CD14-positive monocyte (primary cell): ENCODE measurements at regions not wholly inside any gene's neighbourhood (a gene's known extent, or its start where the extent isn't known, plus 50 kb on each side); places are given as distances from the start of the nearest gene placed in this dataset.

Experiments
- DNase-seq, 3 donors: peaks; one replicate each; pipeline ENCODE4 v3.0.0-alpha.2; 2011 to 2022
- H2AFZ ChIP-seq: 2 replicates; pipeline ENCODE4 v1.6.0; 2012; ENCODE audit warnings: mild to moderate bottlenecking, low read depth, low read length, inconsistent platforms; ENCODE audit not compliant: insufficient read depth, poor library complexity, severe bottlenecking
- H3K27ac ChIP-seq, 2 donors: 1 replicate in 1 of 2; 2 replicates in 1 of 2; pipeline ENCODE4 v1.5.1; 2012 to 2013; ENCODE audit warnings: low read length in 2 of 2, control low read depth in 1 of 2, inconsistent platforms in 1 of 2, low read depth in 1 of 2, mild to moderate bottlenecking in 1 of 2
- H3K27me3 ChIP-seq, 2 donors: one replicate each; pipeline versions ENCODE4 v1.6.0 to v1.6.1; 2011 to 2013; ENCODE audit warnings: low read length in 2 of 2; ENCODE audit not compliant: control insufficient read depth in 2 of 2, insufficient read depth in 2 of 2
- H3K36me3 ChIP-seq, 2 donors: replicated peaks in 1 of 2; 1 replicate in 1 of 2; 2 replicates in 1 of 2; pipeline versions ENCODE4 v1.5.1 to v1.6.1; 2012 to 2013; ENCODE audit warnings: low read length in 2 of 2, control low read depth in 1 of 2, inconsistent platforms in 1 of 2, mild to moderate bottlenecking in 1 of 2; ENCODE audit not compliant: insufficient read depth in 2 of 2, control insufficient read depth in 1 of 2
- H3K4me1 ChIP-seq, 2 donors: 1 replicate in 1 of 2; 2 replicates in 1 of 2; pipeline versions ENCODE4 v1.5.1 to v1.6.1; 2012 to 2013; ENCODE audit warnings: low read length in 2 of 2, control low read depth in 1 of 2, inconsistent platforms in 1 of 2, mild to moderate bottlenecking in 1 of 2, moderate library complexity in 1 of 2; ENCODE audit not compliant: insufficient read depth in 2 of 2, control insufficient read depth in 1 of 2
- H3K4me2 ChIP-seq: replicated peaks from 2 replicates; pipeline ENCODE3; 2012; ENCODE audit warnings: low read length, moderate library complexity, mild to moderate bottlenecking; ENCODE audit not compliant: poor library complexity, severe bottlenecking; ENCODE audit errors: extremely low read depth
- H3K4me3 ChIP-seq, 3 experiments: fragments of 200-600 bp in 1 of 3; sonication (generic) in 1 of 3; replicated peaks in 1 of 3; 1 replicate in 2 of 3; 2 replicates in 1 of 3; pipeline ENCODE4 v1.5.1; 2011 to 2013; ENCODE audit warnings: low read length in 3 of 3, mild to moderate bottlenecking in 3 of 3, control low read depth in 2 of 3, low read depth in 2 of 3, inconsistent platforms in 1 of 3, moderate library complexity in 1 of 3
- H3K79me2 ChIP-seq: 2 replicates; pipeline ENCODE4 v1.6.0; 2012; ENCODE audit warnings: mild to moderate bottlenecking, control low read depth, inconsistent platforms, low read length, moderate library complexity; ENCODE audit not compliant: insufficient read depth
- H3K9ac ChIP-seq: 2 replicates; pipeline ENCODE4 v1.6.0; 2017; ENCODE audit warnings: low read length, mild to moderate bottlenecking; ENCODE audit not compliant: insufficient read depth, poor library complexity, severe bottlenecking
- H3K9me3 ChIP-seq, 2 donors: replicated peaks in 1 of 2; 1 replicate in 1 of 2; 2 replicates in 1 of 2; pipeline versions ENCODE4 v1.5.1 to v1.6.1; 2012 to 2013; ENCODE audit warnings: low read length in 2 of 2, control low read depth in 1 of 2; ENCODE audit not compliant: control insufficient read depth in 1 of 2, insufficient read depth in 1 of 2
- H4K20me1 ChIP-seq: 2 replicates; pipeline ENCODE4 v1.6.0; 2012; ENCODE audit warnings: mild to moderate bottlenecking, low read length, control low read depth, moderate library complexity; ENCODE audit not compliant: insufficient read depth
- H3K27ac Mint-ChIP-seq, 7 donors: one replicate each; pipeline ENCODE4 v1.8.0; 2020; ENCODE audit warnings: mild to moderate bottlenecking in 7 of 7, mixed read lengths in 7 of 7, moderate library complexity in 6 of 7, inconsistent platforms in 2 of 7
- H3K27me3 Mint-ChIP-seq, 3 donors: one replicate each; pipeline ENCODE4 v1.8.0; 2021 to 2022; ENCODE audit warnings: low read depth in 3 of 3, mild to moderate bottlenecking in 3 of 3, mixed read lengths in 3 of 3, moderate library complexity in 3 of 3, inconsistent platforms in 1 of 3
- H3K36me3 Mint-ChIP-seq, 2 donors: one replicate each; pipeline ENCODE4 v1.8.0; 2020; ENCODE audit warnings: mixed read lengths in 2 of 2, inconsistent platforms in 1 of 2, mild to moderate bottlenecking in 1 of 2
- H3K4me1 Mint-ChIP-seq: one replicate; pipeline ENCODE4 v1.8.0; 2020; ENCODE audit warnings: mild to moderate bottlenecking, mixed read lengths
- H3K4me3 Mint-ChIP-seq, 2 donors: one replicate each; pipeline ENCODE4 v1.8.0; 2020; ENCODE audit warnings: mild to moderate bottlenecking in 2 of 2, mixed read lengths in 2 of 2, moderate library complexity in 1 of 2
- H3K9me3 Mint-ChIP-seq, 7 donors: one replicate each; pipeline ENCODE4 v1.8.0; 2020 to 2022; ENCODE audit warnings: mixed read lengths in 7 of 7, mild to moderate bottlenecking in 6 of 7, moderate library complexity in 6 of 7, inconsistent platforms in 2 of 7
- WGBS: methylation state at CpG from one replicate; pipeline ENCODE4 v1.1.5; 2013; ENCODE audit warnings: missing lambda C conversion rate; ENCODE audit not compliant: insufficient coverage; 5-methylcytosine and 5-hydroxymethylcytosine counted together
- intact Hi-C, 2 donors: fragments of 100-400 bp; cut with micrococcal nuclease; formaldehyde crosslinking; loops; one replicate each; pipeline versions ENCODE4 v1.15.0 to v1.15.1; 2023
- TF ChIP-seq, protein P1 (sequence below): fragments of 200-600 bp; IDR thresholded peaks from one replicate; pipeline ENCODE4 v1.8.0; 2022; ENCODE audit warnings: antibody characterized with exemption, mild to moderate bottlenecking

DNA sequence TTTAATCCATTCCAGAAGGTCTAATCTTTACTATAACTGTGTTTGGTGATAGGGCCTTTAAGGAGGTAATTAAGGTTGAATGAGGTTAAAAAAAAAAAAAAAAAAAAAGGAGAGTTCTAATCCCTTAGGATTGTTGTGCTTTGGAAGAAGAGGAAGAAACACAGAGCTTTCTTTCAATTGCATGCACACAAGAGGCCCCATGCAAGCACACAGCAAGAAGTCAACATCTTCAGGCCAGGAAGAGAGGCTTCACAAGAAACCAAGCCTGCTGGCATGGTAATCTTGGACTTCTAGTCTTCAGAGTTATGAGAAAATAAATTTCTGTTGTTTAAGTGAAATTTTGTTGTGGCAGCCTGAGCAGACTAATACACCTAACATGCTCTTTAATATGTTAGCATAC, 118.6 kb downstream of the NAA11 start:
- no peak overlapping the region for H3K27ac ChIP-seq
- H3K27me3 Mint-ChIP-seq = no peaks in the 10 kb centered on the region
- H3K4me3 ChIP-seq = no peak overlapping the region
- no peak overlapping the region for H3K9ac ChIP-seq
- no peaks in the 10 kb centered on the region for H3K27me3 ChIP-seq
- H3K4me1 ChIP-seq = no peaks in the 10 kb centered on the region
- no peaks in the 10 kb centered on the region for H3K79me2 ChIP-seq
- DNase-seq = no peak
- peaks cover 0 to 8% of the 10 kb centered on the region in 2 donors for H3K9me3 ChIP-seq
- H3K27ac Mint-ChIP-seq = no peak overlapping the region
- H3K4me3 Mint-ChIP-seq = no peak overlapping the region
- TF ChIP-seq, protein P1, sequence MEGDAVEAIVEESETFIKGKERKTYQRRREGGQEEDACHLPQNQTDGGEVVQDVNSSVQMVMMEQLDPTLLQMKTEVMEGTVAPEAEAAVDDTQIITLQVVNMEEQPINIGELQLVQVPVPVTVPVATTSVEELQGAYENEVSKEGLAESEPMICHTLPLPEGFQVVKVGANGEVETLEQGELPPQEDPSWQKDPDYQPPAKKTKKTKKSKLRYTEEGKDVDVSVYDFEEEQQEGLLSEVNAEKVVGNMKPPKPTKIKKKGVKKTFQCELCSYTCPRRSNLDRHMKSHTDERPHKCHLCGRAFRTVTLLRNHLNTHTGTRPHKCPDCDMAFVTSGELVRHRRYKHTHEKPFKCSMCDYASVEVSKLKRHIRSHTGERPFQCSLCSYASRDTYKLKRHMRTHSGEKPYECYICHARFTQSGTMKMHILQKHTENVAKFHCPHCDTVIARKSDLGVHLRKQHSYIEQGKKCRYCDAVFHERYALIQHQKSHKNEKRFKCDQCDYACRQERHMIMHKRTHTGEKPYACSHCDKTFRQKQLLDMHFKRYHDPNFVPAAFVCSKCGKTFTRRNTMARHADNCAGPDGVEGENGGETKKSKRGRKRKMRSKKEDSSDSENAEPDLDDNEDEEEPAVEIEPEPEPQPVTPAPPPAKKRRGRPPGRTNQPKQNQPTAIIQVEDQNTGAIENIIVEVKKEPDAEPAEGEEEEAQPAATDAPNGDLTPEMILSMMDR = no peak
- H3K9me3 Mint-ChIP-seq = peaks cover 1 to 13% (median 8%) of the 10 kb centered on the region in 7 donors
- H3K36me3 Mint-ChIP-seq = no peaks in the 10 kb centered on the region
- no peak overlapping the region for H2AFZ ChIP-seq
- H3K4me2 ChIP-seq = no peak overlapping the region
- peaks cover 11% of the 10 kb centered on the region for H3K4me1 Mint-ChIP-seq
- H4K20me1 ChIP-seq = no peaks in the 10 kb centered on the region
- intact Hi-C loops = no loop called here
- H3K36me3 ChIP-seq = no peaks in the 10 kb centered on the region

DNA sequence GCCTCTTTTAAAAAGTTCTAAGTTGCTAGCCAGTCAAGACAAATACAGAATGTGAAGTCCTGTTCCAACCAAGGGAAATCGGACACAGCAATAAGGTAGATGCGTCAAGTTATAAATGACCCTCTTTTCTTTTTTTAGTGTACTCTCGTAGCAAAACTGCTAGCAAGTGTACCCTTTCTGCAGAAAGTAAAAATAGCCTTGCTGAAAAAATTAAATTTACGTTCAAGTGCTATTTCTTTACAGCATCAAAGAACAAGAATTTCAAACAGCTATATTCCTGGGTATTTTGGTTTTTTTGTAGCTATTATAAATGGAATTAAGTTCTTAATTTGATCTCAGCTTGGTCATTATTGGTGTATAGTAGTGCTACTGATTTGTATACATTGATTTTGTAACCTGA, 119.2 kb downstream of the NAA11 start:
- no peak overlapping the region for H3K4me3 ChIP-seq
- Mint-ChIP-seq H3K9me3 (peaks cover 1 to 13% (median 8%) of the 10 kb centered on the region in 7 donors), H3K27ac (no peak overlapping the region), H3K4me1 (peaks cover 11% of the 10 kb centered on the region), H3K4me3 (no peak overlapping the region), H3K27me3 (no peaks in the 10 kb centered on the region), H3K36me3 (no peaks in the 10 kb centered on the region)
- H3K4me1 ChIP-seq = no peaks in the 10 kb centered on the region
- peaks cover 0 to 8% of the 10 kb centered on the region in 2 donors for H3K9me3 ChIP-seq
- H3K27me3 ChIP-seq = no peaks in the 10 kb centered on the region
- no peaks in the 10 kb centered on the region for H3K79me2 ChIP-seq
- no peaks in the 10 kb centered on the region for H3K36me3 ChIP-seq
- H3K4me2 ChIP-seq = no peak overlapping the region
- DNase-seq = no peak
- no peaks in the 10 kb centered on the region for H4K20me1 ChIP-seq
- TF ChIP-seq, protein P1 = no peak
- no peak overlapping the region for H3K27ac ChIP-seq
- intact Hi-C loops = no loop called here
- H3K9ac ChIP-seq = no peak overlapping the region
- WGBS = 100% methylated on average over 3 of the region's 4 CpGs
- no peak overlapping the region for H2AFZ ChIP-seq
